ENCODE measurements at regions not wholly inside any gene's neighbourhood (a gene's known extent, or its start where the extent isn't known, plus 50 kb on each side); places are given as distances from the start of the nearest gene placed in this dataset.

- no peak for DNase-seq (ENCODE audit: low spot score)
- TF ChIP-seq, protein P1, sequence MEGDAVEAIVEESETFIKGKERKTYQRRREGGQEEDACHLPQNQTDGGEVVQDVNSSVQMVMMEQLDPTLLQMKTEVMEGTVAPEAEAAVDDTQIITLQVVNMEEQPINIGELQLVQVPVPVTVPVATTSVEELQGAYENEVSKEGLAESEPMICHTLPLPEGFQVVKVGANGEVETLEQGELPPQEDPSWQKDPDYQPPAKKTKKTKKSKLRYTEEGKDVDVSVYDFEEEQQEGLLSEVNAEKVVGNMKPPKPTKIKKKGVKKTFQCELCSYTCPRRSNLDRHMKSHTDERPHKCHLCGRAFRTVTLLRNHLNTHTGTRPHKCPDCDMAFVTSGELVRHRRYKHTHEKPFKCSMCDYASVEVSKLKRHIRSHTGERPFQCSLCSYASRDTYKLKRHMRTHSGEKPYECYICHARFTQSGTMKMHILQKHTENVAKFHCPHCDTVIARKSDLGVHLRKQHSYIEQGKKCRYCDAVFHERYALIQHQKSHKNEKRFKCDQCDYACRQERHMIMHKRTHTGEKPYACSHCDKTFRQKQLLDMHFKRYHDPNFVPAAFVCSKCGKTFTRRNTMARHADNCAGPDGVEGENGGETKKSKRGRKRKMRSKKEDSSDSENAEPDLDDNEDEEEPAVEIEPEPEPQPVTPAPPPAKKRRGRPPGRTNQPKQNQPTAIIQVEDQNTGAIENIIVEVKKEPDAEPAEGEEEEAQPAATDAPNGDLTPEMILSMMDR (IDR thresholded peaks at IDR 0.05; ENCODE audit: extremely low read depth, missing control alignments) = no peak
Observed at GRCh38 chr4:20046931-20047677, 204.6 kb upstream of the SLIT2 start.

DNA sequence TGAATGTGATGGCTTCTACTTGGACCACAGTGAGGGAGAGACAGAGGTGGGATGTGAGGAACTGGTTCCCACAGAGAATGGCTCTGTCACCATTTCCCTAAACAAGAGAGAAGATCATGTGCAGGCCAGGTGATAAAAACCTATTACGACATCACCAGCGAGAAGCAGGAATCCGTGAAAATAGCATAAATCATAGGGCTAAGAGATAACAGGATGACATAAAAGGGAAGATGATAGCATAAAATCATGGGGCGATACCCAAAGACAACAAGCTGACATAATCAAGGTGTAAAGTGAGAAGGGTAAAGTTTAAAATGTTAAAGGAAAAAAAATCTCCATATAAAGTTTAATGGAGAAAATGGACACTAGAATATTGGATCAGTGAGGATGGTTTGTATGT lies 205.5 kb upstream of the SLIT2 start:
- TF ChIP-seq, protein P1 (IDR thresholded peaks at IDR 0.05; ENCODE audit: extremely low read depth, missing control alignments) = no peak
- DNase-seq (ENCODE audit: low spot score) = no peak

- no peak for DNase-seq (ENCODE audit: low spot score)
- TF ChIP-seq, protein P1 (IDR thresholded peaks at IDR 0.05; ENCODE audit: extremely low read depth, missing control alignments) = no peak
Observed at GRCh38 chr4:20044966-20045365, 206.7 kb upstream of the SLIT2 start.

GRCh38 chr4:20044502-20044911 lies 207.2 kb upstream of the SLIT2 start:
- DNase-seq (ENCODE audit: low spot score) = no peak
- TF ChIP-seq, protein P1 (IDR thresholded peaks at IDR 0.05; ENCODE audit: extremely low read depth, missing control alignments) = no peak

DNA sequence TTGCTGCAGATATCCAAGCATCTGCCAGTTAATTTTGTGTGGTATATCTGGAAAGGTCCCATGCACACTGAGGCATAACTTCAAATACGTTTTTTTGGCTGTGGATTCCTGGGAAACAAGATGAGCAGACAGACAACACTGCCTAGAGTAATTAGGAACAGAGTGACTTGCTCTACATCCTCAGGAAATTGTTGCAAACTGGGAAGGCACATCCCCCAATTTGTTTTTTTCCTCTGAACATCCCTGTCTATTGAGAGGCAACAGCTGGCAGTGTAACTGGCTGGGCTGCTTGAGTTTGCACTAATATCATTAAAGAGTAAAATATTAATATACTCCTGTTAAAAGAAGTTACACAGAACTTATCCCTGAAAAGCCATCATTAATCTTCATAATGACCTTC lies 207.7 kb upstream of the SLIT2 start:
- no peak for DNase-seq (ENCODE audit: low spot score)

DNA sequence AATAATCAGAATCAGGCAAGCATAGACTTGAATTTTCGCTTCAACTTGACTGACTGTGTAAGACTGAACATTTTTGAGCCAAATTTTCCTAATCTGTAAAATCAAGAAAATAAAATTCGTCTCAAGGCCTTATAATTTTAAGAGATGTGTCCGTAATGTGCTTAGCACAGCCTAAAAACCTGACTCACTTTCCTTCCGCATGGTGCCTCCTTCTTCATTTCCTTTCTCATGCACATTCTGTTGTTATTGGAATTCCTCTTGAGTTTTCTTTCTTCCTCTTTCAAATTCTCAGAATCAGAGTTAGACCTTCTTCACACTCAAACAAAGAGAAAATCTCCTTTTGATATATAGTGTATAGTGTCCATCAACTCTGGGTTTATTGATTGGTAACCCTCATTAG lies 208.9 kb upstream of the SLIT2 start:
- TF ChIP-seq, protein P1 (IDR thresholded peaks at IDR 0.05; ENCODE audit: extremely low read depth, missing control alignments) = no peak

More for the DNA sequence above, 207.7 kb upstream of the SLIT2 start:
- TF ChIP-seq, protein P1 (IDR thresholded peaks at IDR 0.05; ENCODE audit: extremely low read depth, missing control alignments) = no peak

GRCh38 chr4:20041839-20042407 lies 209.8 kb upstream of the SLIT2 start:
- TF ChIP-seq, protein P1 (IDR thresholded peaks at IDR 0.05; ENCODE audit: extremely low read depth, missing control alignments) = no peak
- no peak for DNase-seq (ENCODE audit: low spot score)

More for the DNA sequence above, 208.9 kb upstream of the SLIT2 start:
- no peak for DNase-seq (ENCODE audit: low spot score)
